GM12872 (cell line): ENCODE measurements at regions not wholly inside any gene's neighbourhood (a gene's known extent, or its start where the extent isn't known, plus 50 kb on each side); places are given as distances from the start of the nearest gene placed in this dataset.

ENCODE experiments used
- CTCF ChIP-seq: IDR thresholded peaks from 3 replicates; pipeline ENCODE4 v1.5.1; 2011; ENCODE audit warnings: low read depth, mild to moderate bottlenecking, low read length, moderate library complexity; ENCODE audit not compliant: insufficient read depth

- TF ChIP-seq CTCF: no peak
These were observed 208.4 kb downstream of the CENPW start for GRCh38 chr6:126548300-126548699.

DNA sequence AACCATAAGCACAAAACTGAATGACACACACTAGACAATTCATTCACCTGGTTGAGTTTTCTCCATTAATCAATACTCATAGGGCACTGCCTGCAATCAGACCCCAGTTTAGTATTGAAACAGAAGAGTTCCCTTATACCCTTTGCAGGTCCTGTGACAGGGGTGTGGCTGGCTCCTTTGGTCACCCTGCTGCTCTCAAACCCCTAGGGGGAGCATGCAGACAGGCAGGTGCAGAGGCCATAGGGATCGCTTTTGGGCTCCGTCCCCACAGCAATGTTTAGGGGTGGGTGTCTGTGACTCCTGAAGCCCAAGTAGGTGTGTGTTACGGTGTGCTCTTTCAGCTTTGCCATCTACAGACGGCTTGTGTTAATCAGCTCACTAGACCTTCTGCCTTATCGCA is 210.4 kb downstream of the CENPW start:
- peak; percentile 39; the same call in 2 of the 3 replicates for TF ChIP-seq CTCF

- TF ChIP-seq CTCF: no peak
These were observed 211.9 kb downstream of the CENPW start for GRCh38 chr6:126551832-126552231.

DNA sequence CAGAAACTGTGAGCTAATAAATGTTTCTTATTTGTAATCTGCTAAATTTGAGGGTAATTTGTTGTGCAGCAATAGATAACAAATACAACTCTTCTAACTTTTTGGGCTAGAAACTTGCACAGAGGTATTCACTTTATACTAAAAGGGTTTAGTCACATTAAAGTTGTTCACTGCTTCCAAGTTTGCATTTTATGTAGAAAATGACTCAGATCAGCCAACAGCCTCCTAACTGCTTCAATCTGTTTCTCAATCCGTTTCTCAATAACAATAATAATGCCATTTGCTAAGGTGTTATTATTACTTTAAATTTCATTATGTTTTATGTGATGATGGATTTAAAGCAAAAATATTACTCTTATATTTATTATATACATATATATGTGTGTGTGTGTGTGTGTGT is 213.9 kb downstream of the CENPW start:
- TF ChIP-seq CTCF: no peak

- no peak for TF ChIP-seq CTCF
These were observed 230.6 kb downstream of the CENPW start for GRCh38 chr6:126570507-126570906.

GRCh38 chr6:126574301-126574700 is 234.4 kb downstream of the CENPW start:
- no peak for TF ChIP-seq CTCF

GRCh38 chr6:126581316-126581715 is 241.4 kb downstream of the CENPW start:
- TF ChIP-seq CTCF: no peak
